K562 (cell line): ENCODE measurements at regions not wholly inside any gene's neighbourhood (a gene's known extent, or its start where the extent isn't known, plus 50 kb on each side); places are given as distances from the start of the nearest gene placed in this dataset.

Experiments used
- ATAC-seq: fragments of 200-7000 bp; cut with Tn5 transposase; 3 replicates; pipeline ENCODE4 v1.9.1; 2020; ENCODE audit warnings: moderate library complexity
- BruUV-seq: library from RNA; stranded (reverse); fragments of 400-500 nt; replicated peaks from 2 replicates; lab custom pipeline; 2021; lab: Mats Ljungman, UMichigan
- CTCF ChIA-PET: fragments of 300-600 bp; formaldehyde crosslinking; extraction: SDS; loops from one replicate; lab custom pipeline; 2021; ENCODE audit warnings: low intra/inter-chr PET ratio; lab: Yijun Ruan, JAX
- POLR2A ChIA-PET: fragments of 300-600, 350-650 bp; sonication (Branson Sonifier 250); formaldehyde crosslinking; extraction: SDS; loops from one replicate; lab custom pipeline; 2021; ENCODE audit warnings: antibody characterized with exemption, inconsistent platforms; lab: Yijun Ruan, JAX
- DNase-seq, 4 experiments: peaks; one replicate each; pipeline versions ENCODE4 v3.0.0 to v3.0.0-alpha.2; 2011 to 2018; ENCODE audit warnings: low spot score in 3 of 4, mixed read lengths in 3 of 4; ENCODE audit errors: extremely low read depth in 1 of 4
- FAIRE-seq: peaks from 2 replicates; lab custom pipeline; 2011; peaks lifted over from hg19 to GRCh38; lab: Jason Lieb, UNC
- H2AFZ ChIP-seq: 2 replicates; pipeline ENCODE4 v1.6.0; 2011; ENCODE audit warnings: low read depth, low read length, control low read depth, inconsistent platforms
- H3K27ac ChIP-seq: fragments of 200-600 bp; 3 replicates; pipeline ENCODE4 v1.8.0; 2011; ENCODE audit warnings: low read depth, mild to moderate bottlenecking, control low read depth, inconsistent platforms, low read length, moderate library complexity, mixed read lengths; ENCODE audit errors: extremely low read depth
- H3K27me3 ChIP-seq, 2 experiments: fragments of 300-600 bp in 1 of 2; 2 replicates in 1 of 2; 3 replicates in 1 of 2; pipeline versions ENCODE4 v1.6.0 to v1.8.0; 2011; ENCODE audit warnings: inconsistent platforms in 2 of 2, low read length in 2 of 2, mild to moderate bottlenecking in 1 of 2, mixed read lengths in 1 of 2, moderate library complexity in 1 of 2; ENCODE audit not compliant: control insufficient read depth in 2 of 2, insufficient read depth in 2 of 2
- H3K36me3 ChIP-seq: fragments of 300-600 bp; 3 replicates; pipeline ENCODE4 v1.8.0; 2011; ENCODE audit warnings: mild to moderate bottlenecking, low read length, inconsistent platforms; ENCODE audit not compliant: control insufficient read depth, insufficient read depth
- H3K4me1 ChIP-seq, 2 experiments: fragments of 200-600 bp in 1 of 2; replicated peaks in 1 of 2; 2 replicates in 1 of 2; 3 replicates in 1 of 2; pipeline versions ENCODE4 v1.5.1 to v1.8.0; 2011; ENCODE audit warnings: inconsistent platforms in 2 of 2, low read length in 2 of 2, mild to moderate bottlenecking in 1 of 2, mixed read lengths in 1 of 2, moderate library complexity in 1 of 2; ENCODE audit not compliant: control insufficient read depth in 2 of 2, insufficient read depth in 2 of 2
- H3K4me2 ChIP-seq: 2 replicates; pipeline ENCODE4 v1.6.1; 2011; ENCODE audit warnings: low read length, control low read depth, inconsistent platforms, mixed read lengths; ENCODE audit not compliant: insufficient read depth
- H3K4me3 ChIP-seq: fragments of 200-600 bp; sonication (generic), shearing (Covaris generic); 2 replicates; pipeline ENCODE4 v1.5.1; 2016; ENCODE audit warnings: control low read depth, inconsistent platforms
- H3K79me2 ChIP-seq: fragments of 200-600 bp; 3 replicates; pipeline ENCODE4 v1.8.0; 2011; ENCODE audit warnings: low read length, inconsistent platforms; ENCODE audit not compliant: control insufficient read depth, insufficient read depth
- H3K9ac ChIP-seq, 2 experiments: 2 replicates each; pipeline versions ENCODE4 v1.6.0 to v1.6.1; 2011; ENCODE audit warnings: low read depth in 2 of 2, low read length in 2 of 2, control low read depth in 1 of 2, inconsistent platforms in 1 of 2, mild to moderate bottlenecking in 1 of 2, mixed read lengths in 1 of 2; ENCODE audit not compliant: insufficient read depth in 1 of 2
- H3K9me1 ChIP-seq: one replicate; pipeline ENCODE4 v1.6.0; 2011; ENCODE audit warnings: inconsistent platforms, mild to moderate bottlenecking, low read length, moderate library complexity; ENCODE audit not compliant: control insufficient read depth, insufficient read depth
- H3K9me3 ChIP-seq: replicated peaks from 2 replicates; pipeline ENCODE4 v1.5.1; 2011; ENCODE audit warnings: low read depth, low read length, inconsistent platforms; ENCODE audit not compliant: control insufficient read depth, insufficient read depth
- H4K20me1 ChIP-seq: replicated peaks from 2 replicates; pipeline ENCODE4 v1.6.1; 2011; ENCODE audit warnings: low read length, inconsistent platforms, mixed read lengths; ENCODE audit not compliant: control insufficient read depth, insufficient read depth
- DEAF1 ChIP-seq: fragments of 450-650 bp; formaldehyde crosslinking; IDR thresholded peaks from 2 replicates; pipeline ENCODE4 v1.4.0; 2020; ENCODE audit warnings: mild to moderate bottlenecking, moderate library complexity
- ILF3 ChIP-seq: fragments of 450-650 bp; IDR thresholded peaks from 2 replicates; pipeline ENCODE4 v1.6.1; 2018; ENCODE audit warnings: antibody characterized with exemption, mild to moderate bottlenecking, moderate library complexity, borderline replicate concordance
- L3MBTL2 ChIP-seq: fragments of 450-650 bp; IDR thresholded peaks from 2 replicates; pipeline ENCODE4 v1.6.1; 2016; ENCODE audit warnings: mild to moderate bottlenecking, moderate library complexity
- MCM2 ChIP-seq: fragments of 450-650 bp; IDR thresholded peaks from 2 replicates; pipeline ENCODE4 v1.6.1; 2017; ENCODE audit warnings: low read depth, mild to moderate bottlenecking
- PHF21A ChIP-seq: fragments of 450-650 bp; IDR thresholded peaks from 2 replicates; pipeline ENCODE4 v1.6.1; 2017; ENCODE audit warnings: low read depth, borderline replicate concordance
- RNF2 ChIP-seq: sonication (generic); IDR thresholded peaks from 2 replicates; pipeline ENCODE4 v1.6.1; 2016
- SPI1 ChIP-seq: IDR thresholded peaks from 2 replicates; pipeline ENCODE4 v1.6.1; 2011; ENCODE audit warnings: low read depth, low read length, control low read depth, borderline replicate concordance
- SREBF1 ChIP-seq: fragments of 150-350 bp; IDR thresholded peaks from 2 replicates; pipeline ENCODE4 v1.6.1; 2014; ENCODE audit warnings: antibody characterized with exemption, low read depth, low read length, borderline replicate concordance
- THRAP3 ChIP-seq: fragments of 450-650 bp; IDR thresholded peaks from 2 replicates; pipeline ENCODE4 v1.6.1; 2016; ENCODE audit warnings: mild to moderate bottlenecking, inconsistent platforms, borderline replicate concordance
- ZNF445 ChIP-seq: fragments of 250-450 bp; sonication (Bioruptor Pico); IDR thresholded peaks from 2 replicates; pipeline ENCODE4 v1.4.0; 2020; ENCODE audit warnings: low read depth, mild to moderate bottlenecking, moderate library complexity
- ZNF57 ChIP-seq: fragments of 450-650 bp; formaldehyde crosslinking; IDR thresholded peaks from 2 replicates; pipeline ENCODE4 v1.4.0; 2020; ENCODE audit warnings: mild to moderate bottlenecking, moderate library complexity
- ZNF778 ChIP-seq: fragments of 450-650 bp; formaldehyde crosslinking; IDR thresholded peaks from 2 replicates; pipeline ENCODE4 v1.4.0; 2020; ENCODE audit warnings: mild to moderate bottlenecking, moderate library complexity
- WGBS: fragments of 100-300 bp; shearing (Covaris generic); methylation state at CpG from one replicate; pipeline ENCODE4 v1.1.6; 2016; ENCODE audit warnings: low coverage, mixed read lengths; ENCODE audit not compliant: insufficient coverage; ENCODE audit errors: missing lambda C conversion rate; 5-methylcytosine and 5-hydroxymethylcytosine counted together
- in situ Hi-C: fragments of 300-500 bp; cut with MboI; formaldehyde crosslinking; loops from 4 replicates; pipeline ENCODE4 v1.15.0; 2018; ENCODE audit warnings: inconsistent platforms, mixed read lengths
- intact Hi-C: fragments of 100-400 bp; cut with micrococcal nuclease; formaldehyde crosslinking; loops from 2 replicates; pipeline ENCODE4 v1.14.2; 2022
- TF ChIP-seq, protein P1 (sequence below): sonication (generic); formaldehyde crosslinking; IDR thresholded peaks from 2 replicates; pipeline ENCODE4 v1.8.1; 2022; ENCODE audit warnings: missing genetic modification reagents

DNA sequence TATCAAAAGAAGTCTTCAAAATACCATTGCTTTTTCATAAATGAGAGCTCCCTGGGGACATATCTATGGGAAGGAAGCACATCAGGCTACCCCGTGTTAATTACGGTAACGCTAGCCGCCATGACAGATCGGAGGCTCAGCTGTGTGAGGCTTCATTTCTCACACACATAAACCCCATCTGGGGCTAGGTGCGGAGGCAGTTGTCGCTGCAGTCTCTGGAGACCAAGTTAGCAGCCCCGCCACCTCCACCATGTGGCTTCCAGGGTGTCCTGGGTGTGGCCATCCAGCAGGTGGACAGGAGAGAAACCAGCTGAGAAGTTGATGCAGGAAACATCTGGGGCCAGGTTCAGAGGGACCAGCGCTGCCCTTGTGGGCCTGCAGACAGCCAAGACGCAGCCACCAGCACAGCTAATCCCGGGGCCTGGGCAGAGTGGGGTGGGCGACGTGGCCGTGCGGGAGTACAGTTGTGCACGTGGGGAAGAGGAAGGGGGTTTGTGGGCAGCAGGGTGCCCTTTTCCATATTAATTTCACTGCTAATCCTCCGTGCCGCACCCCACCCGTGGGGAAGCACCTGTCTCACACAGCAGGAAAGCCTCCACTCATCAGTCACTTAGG lies 426.5 kb downstream of the IRX1 start (continued):
- TF ChIP-seq, protein P1, sequence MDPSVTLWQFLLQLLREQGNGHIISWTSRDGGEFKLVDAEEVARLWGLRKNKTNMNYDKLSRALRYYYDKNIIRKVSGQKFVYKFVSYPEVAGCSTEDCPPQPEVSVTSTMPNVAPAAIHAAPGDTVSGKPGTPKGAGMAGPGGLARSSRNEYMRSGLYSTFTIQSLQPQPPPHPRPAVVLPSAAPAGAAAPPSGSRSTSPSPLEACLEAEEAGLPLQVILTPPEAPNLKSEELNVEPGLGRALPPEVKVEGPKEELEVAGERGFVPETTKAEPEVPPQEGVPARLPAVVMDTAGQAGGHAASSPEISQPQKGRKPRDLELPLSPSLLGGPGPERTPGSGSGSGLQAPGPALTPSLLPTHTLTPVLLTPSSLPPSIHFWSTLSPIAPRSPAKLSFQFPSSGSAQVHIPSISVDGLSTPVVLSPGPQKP (CRISPR knock-in tag) = no peak
- TF ChIP-seq ZNF445 (CRISPR knock-in tag) = no peak
- TF ChIP-seq ZNF778 (CRISPR knock-in tag) = no peak

DNA sequence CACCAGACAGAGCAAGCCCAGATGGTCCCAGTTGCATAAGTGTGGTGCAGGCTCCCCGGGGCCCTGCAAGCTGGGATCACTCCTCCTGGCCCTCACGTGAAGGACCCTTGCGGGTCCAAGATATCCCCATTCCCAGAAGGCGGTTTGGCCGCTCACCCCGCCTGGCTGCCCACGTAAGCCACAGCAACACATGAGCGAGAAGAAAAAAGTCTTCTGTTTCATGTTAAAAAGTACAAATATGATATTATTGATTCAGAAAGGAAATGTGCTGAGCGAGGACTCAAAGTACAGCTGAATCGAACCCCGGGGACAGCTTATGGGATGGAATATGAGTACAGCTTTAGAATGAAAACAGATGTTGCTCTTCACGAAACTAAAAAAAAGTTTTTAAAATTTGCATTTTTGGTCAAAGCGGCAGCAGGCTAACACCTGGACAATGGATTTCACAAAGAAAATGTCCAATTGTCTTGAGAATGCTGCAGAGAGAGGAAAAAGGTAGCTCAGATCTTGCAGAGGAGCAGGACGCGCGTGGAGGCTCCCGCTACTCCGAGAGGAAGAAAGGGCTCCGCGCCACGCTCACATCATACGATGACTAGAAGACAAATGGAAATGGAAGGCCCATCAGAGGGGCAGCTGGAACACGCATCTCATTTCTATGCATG lies 427.6 kb downstream of the IRX1 start:
- intact Hi-C loops = no loop called here
- ATAC-seq = no peak
- WGBS = 1% methylated on average over 23 of the region's 23 CpGs

More for the DNA sequence above, 427.6 kb downstream of the IRX1 start:
- Histone ChIP-seq H3K36me3 (no peaks in the 10 kb centered on the region), H3K27me3 (no peaks in the 10 kb centered on the region), H3K4me2 (no peak overlapping the region), H3K9me1 (no peaks in the 10 kb centered on the region), H4K20me1 (no peaks in the 10 kb centered on the region), H3K9me3 (no peaks in the 10 kb centered on the region; the same call in 1 of the 2 replicates), H2AFZ (no peak overlapping the region), H3K4me3 (no peak overlapping the region), H3K4me1 (no peaks in the 10 kb centered on the region), H3K27ac (no peak overlapping the region), H3K79me2 (no peaks in the 10 kb centered on the region), H3K9ac (no peak overlapping the region)
- FAIRE-seq (no peak), DNase-seq (no peak)
- in situ Hi-C loops = no loop called here
- no TSS peak for BruUV-seq
- POLR2A ChIA-PET = interaction anchor here (0.6 kb wide), 1 partner anchor 1940 kb away, joined by 6 read pairs; no protein-coding TSS in a partner anchor
- CTCF ChIA-PET = no interaction called here
- TF ChIP-seq SPI1 (no peak), PHF21A (no peak), ZNF57 (CRISPR knock-in tag) (no peak), SREBF1 (no peak), L3MBTL2 (no peak), ILF3 (no peak), MCM2 (no peak), RNF2 (no peak), THRAP3 (no peak), DEAF1 (CRISPR knock-in tag) (no peak)
